DND-41 (cell line): ENCODE measurements at regions not wholly inside any gene's neighbourhood (a gene's known extent, or its start where the extent isn't known, plus 50 kb on each side); places are given as distances from the start of the nearest gene placed in this dataset.

Experiments
- ATAC-seq: fragments of 200-7000 bp; cut with Tn5 transposase; 3 replicates; pipeline ENCODE4 v1.9.1; 2021; ENCODE audit warnings: low read depth; ENCODE audit not compliant: insufficient read depth
- DNase-seq: peaks from one replicate; pipeline ENCODE4 v3.0.0-alpha.2; 2020
- H2AFZ ChIP-seq: 2 replicates; pipeline ENCODE4 v1.6.0; 2012; ENCODE audit warnings: low read depth, low read length
- H3K27ac ChIP-seq: 2 replicates; pipeline ENCODE4 v1.5.1; 2012; ENCODE audit warnings: low read length, inconsistent platforms
- H3K27me3 ChIP-seq: fragments of 200-600 bp; sonication (generic); 2 replicates; pipeline ENCODE4 v1.6.0; 2012; ENCODE audit warnings: low read length, mild to moderate bottlenecking, inconsistent platforms; ENCODE audit not compliant: insufficient read depth, poor library complexity
- H3K36me3 ChIP-seq: 2 replicates; pipeline ENCODE4 v1.5.1; 2012; ENCODE audit warnings: low read length, inconsistent platforms; ENCODE audit not compliant: insufficient read depth
- H3K4me1 ChIP-seq: 2 replicates; pipeline ENCODE4 v1.5.1; 2012; ENCODE audit warnings: mild to moderate bottlenecking, low read length; ENCODE audit not compliant: insufficient read depth
- H3K4me2 ChIP-seq: 2 replicates; pipeline ENCODE4 v1.6.0; 2012; ENCODE audit warnings: mild to moderate bottlenecking, moderate library complexity, low read length, inconsistent platforms; ENCODE audit not compliant: insufficient read depth
- H3K4me3 ChIP-seq, 2 experiments: fragments of 200-600 bp in 1 of 2; shearing (Covaris generic) in 1 of 2; 2 replicates each; pipeline ENCODE4 v1.5.1; 2012 to 2016; ENCODE audit warnings: inconsistent platforms in 2 of 2, low read length in 2 of 2, mild to moderate bottlenecking in 2 of 2, low read depth in 1 of 2, moderate library complexity in 1 of 2
- H3K79me2 ChIP-seq: 2 replicates; pipeline ENCODE4 v1.6.0; 2012; ENCODE audit warnings: low read length, inconsistent platforms; ENCODE audit not compliant: insufficient read depth
- H3K9ac ChIP-seq: 2 replicates; pipeline ENCODE4 v1.6.0; 2012; ENCODE audit warnings: low read depth, mild to moderate bottlenecking, inconsistent platforms, low read length, moderate library complexity
- H3K9me3 ChIP-seq: 2 replicates; pipeline ENCODE4 v1.5.1; 2012; ENCODE audit warnings: low read length, moderate library complexity, mild to moderate bottlenecking, inconsistent platforms; ENCODE audit not compliant: insufficient read depth, severe bottlenecking
- H4K20me1 ChIP-seq: 2 replicates; pipeline ENCODE4 v1.6.0; 2012; ENCODE audit warnings: low read length; ENCODE audit not compliant: insufficient read depth
- EZH2 ChIP-seq: IDR thresholded peaks from 3 replicates; pipeline ENCODE4 v1.6.1; 2012; ENCODE audit warnings: borderline replicate concordance, low read depth, mild to moderate bottlenecking, moderate library complexity, low read length, inconsistent platforms; ENCODE audit not compliant: severe bottlenecking
- TF ChIP-seq, protein P1 (sequence below): IDR thresholded peaks from 2 replicates; pipeline ENCODE4 v1.5.1; 2012; ENCODE audit warnings: borderline replicate concordance, low read length, moderate library complexity, mild to moderate bottlenecking; ENCODE audit not compliant: poor library complexity, severe bottlenecking; ENCODE audit errors: extremely low read depth

DNA sequence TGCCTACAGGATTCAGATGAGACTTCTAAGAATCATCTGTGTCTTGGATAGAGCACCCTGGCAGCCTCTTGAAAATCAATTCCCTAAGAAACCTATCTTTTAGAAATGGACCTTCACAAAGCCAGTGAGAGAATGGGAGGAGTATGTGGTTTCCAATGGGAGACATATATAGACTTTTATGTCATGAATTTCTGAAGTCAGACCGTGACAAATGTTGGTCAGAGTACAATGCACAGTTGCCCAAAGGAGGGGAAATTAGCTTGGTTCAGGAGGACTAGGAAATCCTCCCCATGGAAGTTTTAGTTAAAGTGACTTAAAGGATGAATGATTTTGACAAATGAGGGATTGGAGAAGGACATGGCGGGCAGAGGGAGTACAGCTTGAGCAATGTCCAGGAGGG is 194.4 kb downstream of the DAD1 start:
- H3K27ac ChIP-seq = no peak overlapping the region
- H3K9me3 ChIP-seq = no peaks in the 10 kb centered on the region
- H3K9ac ChIP-seq = no peak overlapping the region
- TF ChIP-seq, protein P1, sequence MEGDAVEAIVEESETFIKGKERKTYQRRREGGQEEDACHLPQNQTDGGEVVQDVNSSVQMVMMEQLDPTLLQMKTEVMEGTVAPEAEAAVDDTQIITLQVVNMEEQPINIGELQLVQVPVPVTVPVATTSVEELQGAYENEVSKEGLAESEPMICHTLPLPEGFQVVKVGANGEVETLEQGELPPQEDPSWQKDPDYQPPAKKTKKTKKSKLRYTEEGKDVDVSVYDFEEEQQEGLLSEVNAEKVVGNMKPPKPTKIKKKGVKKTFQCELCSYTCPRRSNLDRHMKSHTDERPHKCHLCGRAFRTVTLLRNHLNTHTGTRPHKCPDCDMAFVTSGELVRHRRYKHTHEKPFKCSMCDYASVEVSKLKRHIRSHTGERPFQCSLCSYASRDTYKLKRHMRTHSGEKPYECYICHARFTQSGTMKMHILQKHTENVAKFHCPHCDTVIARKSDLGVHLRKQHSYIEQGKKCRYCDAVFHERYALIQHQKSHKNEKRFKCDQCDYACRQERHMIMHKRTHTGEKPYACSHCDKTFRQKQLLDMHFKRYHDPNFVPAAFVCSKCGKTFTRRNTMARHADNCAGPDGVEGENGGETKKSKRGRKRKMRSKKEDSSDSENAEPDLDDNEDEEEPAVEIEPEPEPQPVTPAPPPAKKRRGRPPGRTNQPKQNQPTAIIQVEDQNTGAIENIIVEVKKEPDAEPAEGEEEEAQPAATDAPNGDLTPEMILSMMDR = no peak
- no peak for TF ChIP-seq EZH2
- no peaks in the 10 kb centered on the region for H3K27me3 ChIP-seq
- no peak for ATAC-seq
- no peaks in the 10 kb centered on the region for H3K36me3 ChIP-seq
- H4K20me1 ChIP-seq = no peaks in the 10 kb centered on the region
- DNase-seq = no peak
- H3K4me3 ChIP-seq = no peak overlapping the region
- no peaks in the 10 kb centered on the region for H3K79me2 ChIP-seq
- H3K4me2 ChIP-seq = no peak overlapping the region
- H2AFZ ChIP-seq = no peak overlapping the region
- peaks cover 11% of the 10 kb centered on the region for H3K4me1 ChIP-seq

DNA sequence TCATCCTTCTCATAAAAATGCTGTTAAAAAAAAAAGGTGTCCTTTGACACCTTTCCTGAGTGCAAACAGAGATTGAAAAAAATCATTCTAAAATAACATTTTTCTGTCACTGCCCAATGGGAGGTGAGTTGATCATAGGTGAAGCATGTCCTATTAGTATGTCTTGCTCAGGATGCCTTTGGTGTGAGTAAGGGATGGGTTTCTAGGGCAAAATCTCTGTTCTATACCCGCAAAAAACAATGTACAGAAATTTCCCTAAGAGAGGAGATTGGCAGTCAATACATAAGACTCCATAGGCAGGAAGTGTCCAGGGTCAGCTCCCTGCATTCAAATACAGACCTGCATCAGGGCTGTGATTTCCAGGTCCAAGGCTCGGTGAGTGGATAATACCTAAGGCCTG is 195.2 kb downstream of the DAD1 start:
- Histone ChIP-seq H3K4me1 (peaks cover 19% of the 10 kb centered on the region), H3K27ac (no peak overlapping the region), H3K9ac (no peak overlapping the region), H3K4me2 (no peak overlapping the region), H3K79me2 (no peaks in the 10 kb centered on the region), H3K27me3 (no peaks in the 10 kb centered on the region), H4K20me1 (no peaks in the 10 kb centered on the region), H3K36me3 (no peaks in the 10 kb centered on the region), H3K4me3 (no peak overlapping the region), H3K9me3 (no peaks in the 10 kb centered on the region), H2AFZ (no peak overlapping the region)
- TF ChIP-seq, protein P1 = no peak
- TF ChIP-seq EZH2 = no peak
- ATAC-seq (no peak), DNase-seq (no peak)

DNA sequence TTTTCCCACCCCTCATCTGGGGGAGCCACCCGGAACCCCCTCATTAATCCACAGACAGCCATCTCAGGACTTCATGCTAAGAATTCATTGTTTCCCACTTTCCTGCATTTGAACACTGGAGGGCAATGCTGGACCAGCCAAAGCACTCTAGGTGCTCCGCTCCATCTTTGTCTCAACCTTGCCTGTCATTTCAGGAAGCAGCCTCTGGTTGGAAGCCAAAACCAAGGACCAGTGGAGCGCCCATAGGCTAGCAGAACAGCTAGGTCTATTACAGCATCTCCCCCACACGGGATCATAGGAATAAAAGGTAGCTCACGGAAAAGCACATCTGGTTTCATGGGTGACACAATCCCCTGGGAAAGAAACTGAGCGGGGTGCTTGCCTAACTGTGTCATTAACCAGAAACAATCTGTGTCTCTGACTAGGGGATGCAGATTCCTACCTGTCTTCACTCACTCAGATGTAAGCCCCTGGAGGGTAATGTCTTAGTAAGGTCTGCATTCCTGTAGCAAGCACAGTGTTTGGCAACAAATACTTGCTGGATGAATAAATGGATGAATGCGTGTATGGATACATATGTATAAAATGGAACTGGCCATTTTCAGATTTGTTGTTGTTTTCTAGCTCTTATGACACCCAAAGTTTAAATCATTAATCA is 197.0 kb downstream of the DAD1 start:
- H3K4me3 ChIP-seq = no peak overlapping the region
- no peak overlapping the region for H3K27ac ChIP-seq
- no peaks in the 10 kb centered on the region for H3K27me3 ChIP-seq
- H3K4me2 ChIP-seq = no peak overlapping the region
- no peaks in the 10 kb centered on the region for H3K36me3 ChIP-seq
- peaks cover 33% of the 10 kb centered on the region for H3K4me1 ChIP-seq
- DNase-seq (peak; percentile 58), ATAC-seq (peak; percentile 60)
- TF ChIP-seq, protein P1 = peak; percentile 77
- no peak for TF ChIP-seq EZH2
- H2AFZ ChIP-seq = no peak overlapping the region
- no peaks in the 10 kb centered on the region for H3K9me3 ChIP-seq
- no peaks in the 10 kb centered on the region for H4K20me1 ChIP-seq
- no peaks in the 10 kb centered on the region for H3K79me2 ChIP-seq
- H3K9ac ChIP-seq = no peak overlapping the region
